HG03342 (cell line): ENCODE measurements at regions not wholly inside any gene's neighbourhood (a gene's known extent, or its start where the extent isn't known, plus 50 kb on each side); places are given as distances from the start of the nearest gene placed in this dataset.
"Not testable (repeated sequence)": the region's sequence is repeated elsewhere in the genome, so short reads cannot be mapped to it uniquely, and the experiment has no call there.

Source experiments
- ATAC-seq: cut with Tn5 transposase; IDR thresholded peaks from one replicate; pipeline ENCODE4 v1.9.1; 2021; ENCODE audit warnings: mild to moderate bottlenecking, moderate library complexity; ENCODE audit not compliant: unreplicated experiment

DNA sequence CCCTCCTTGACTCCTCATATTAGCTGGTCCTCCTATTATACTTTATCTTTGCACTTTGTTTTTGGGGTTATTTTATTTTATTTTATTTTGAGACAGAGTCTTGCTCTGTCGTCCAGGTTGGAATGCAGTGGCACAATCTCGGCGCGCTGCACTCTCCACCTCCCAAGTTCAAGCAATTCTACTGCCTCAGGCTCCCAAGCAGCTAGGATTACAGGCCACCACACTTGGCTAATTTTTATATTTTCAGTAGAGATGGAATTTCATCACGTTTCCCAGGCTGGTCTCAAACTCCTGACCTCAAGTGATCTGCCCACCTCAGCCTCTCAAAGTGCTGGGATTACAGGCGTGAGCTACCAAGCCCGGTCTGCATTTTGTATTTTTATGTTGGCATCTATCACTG, 126.7 kb downstream of the FOXB1 start:
- no peak for ATAC-seq

DNA sequence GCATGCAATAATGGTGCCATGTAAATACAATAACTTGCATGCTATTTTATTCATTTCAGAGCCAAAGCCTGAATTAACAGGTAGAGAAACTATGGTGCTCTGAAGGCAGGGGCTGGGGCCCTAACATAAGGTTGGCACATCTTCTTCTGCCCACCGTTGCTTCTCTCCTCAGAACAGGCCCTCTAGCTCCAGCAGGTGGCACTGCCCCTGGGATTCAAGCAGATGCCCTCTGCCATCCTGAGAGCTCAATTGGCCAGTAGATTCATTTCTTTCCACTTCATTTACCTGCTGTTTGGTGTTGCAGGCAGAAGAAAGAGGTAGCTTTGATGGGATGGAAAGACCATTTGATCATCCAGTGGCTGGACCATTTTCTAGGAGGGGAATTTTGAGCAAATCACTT, 130.5 kb downstream of the FOXB1 start:
- ATAC-seq, result no peak

DNA sequence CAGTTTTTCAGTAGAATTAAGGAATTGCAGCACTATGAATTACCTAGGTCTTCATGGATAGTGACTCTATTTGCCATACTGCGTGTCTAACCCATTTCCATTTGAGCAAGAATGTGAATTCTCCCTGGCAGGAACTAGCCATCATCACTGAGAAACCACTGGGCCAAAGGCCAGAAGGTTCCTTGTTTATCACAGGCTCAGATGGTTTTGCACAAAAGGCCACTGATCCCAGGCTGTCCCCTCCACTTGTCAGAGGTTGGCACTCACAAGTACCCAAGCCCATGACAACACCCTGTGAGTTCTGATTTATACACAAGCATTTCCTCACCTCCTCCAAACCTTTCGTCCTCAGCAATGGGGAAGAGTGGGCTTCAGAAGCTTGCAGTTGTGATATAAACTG, 131.8 kb downstream of the FOXB1 start:
- no peak for ATAC-seq

DNA sequence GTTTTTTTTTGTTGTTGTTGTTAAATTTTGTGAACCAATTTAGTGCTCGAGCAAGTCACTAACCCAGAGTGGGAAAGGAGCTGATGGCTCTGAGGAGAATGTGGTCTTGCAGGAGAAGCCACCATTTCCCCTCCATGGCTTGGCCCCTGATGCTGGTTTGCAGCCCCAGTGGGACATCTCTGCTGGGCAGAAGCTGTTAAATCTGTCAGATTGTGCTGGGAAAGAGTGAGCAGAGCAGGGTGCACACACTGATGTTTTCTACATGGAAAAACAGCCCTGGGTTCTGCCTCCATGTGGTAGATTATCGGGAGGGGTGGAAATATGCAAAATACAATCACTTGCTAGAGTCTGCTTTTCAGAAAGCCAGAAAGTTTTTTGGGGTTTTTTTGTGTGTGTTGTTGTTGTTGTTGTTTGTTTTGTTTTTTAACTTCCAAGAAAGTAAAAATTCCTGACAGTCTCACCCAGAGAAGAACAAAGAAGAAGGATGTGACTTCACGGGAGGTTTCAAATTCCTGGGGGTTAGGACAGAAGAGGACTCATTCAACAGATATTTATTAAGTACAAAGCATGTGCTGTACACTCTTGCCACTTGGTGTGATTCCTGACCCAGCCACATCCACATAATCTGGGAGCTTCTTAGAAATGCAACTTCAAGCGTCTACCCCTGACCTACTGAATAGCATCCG, 133.7 kb downstream of the FOXB1 start:
- ATAC-seq, result no peak

DNA sequence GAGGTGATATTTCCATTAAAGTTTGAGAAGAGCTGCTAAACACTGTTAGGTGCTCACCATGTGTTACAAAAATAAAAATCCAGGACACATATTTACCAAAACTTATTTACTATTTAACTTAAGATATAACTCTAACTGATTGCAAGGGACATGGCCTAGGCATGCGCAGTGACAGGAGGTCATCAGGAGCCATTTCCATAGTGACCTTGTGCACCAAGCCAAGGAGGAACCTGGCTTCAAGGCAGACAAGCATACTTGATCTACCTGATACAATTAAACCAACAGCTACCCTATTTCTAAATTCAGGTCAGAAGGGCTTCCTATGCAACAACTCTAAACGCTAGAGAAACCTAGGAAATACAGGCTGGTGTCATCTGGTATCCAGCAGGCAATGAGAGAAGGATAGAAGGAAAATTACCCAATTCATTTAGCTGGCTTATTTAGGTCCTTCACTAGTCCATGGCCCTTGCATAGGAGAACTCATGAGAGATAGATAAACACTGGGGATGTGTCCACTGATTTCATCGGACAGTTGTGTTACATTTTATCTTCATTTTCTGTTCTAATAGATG, 134.4 kb downstream of the FOXB1 start:
- no peak for ATAC-seq

DNA sequence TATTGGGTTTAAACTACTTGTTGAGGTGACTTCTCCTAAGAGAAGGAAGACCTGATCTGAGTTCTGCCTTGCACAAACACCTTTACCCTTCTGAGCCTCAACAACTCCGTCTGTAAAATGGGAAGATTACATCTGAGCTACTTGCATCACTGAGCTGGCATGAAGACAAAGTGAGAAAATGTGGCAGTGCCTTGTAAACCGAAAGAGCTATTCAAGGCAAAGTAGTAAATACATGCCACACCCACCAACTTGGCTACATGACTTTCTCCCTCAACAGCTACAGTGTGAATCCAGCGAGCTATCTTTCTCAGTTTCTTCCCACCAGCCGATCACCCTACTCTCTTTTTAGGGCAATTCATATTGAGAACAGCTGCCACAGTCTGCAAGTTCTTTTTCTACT, 148.3 kb downstream of the FOXB1 start:
- no peak for ATAC-seq

DNA sequence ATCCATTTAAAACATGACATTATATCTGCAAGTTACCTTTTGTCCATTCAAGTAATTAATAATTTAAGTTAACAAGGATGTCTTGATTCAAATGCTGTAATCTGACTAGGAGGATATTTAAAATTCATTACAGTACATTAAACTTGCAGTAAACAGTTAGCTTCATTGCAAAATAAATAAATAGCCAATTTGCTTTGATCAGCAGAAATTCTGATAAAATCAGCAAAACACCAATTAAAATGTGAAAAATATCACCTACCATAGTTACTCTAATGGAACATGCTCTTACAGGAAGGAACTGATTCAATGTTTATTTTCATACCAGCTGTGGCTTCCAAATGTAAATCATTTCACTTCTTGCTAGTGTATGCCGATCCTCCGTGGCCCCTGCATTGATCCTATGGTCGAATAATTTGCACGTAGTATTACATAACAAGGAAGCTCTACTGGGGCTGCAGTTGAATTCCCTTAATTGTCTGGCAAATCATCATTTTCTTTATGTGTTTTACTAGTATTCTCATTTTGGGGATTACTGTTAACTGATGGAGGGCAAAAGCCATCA, 150.7 kb downstream of the FOXB1 start:
- no peak for ATAC-seq

DNA sequence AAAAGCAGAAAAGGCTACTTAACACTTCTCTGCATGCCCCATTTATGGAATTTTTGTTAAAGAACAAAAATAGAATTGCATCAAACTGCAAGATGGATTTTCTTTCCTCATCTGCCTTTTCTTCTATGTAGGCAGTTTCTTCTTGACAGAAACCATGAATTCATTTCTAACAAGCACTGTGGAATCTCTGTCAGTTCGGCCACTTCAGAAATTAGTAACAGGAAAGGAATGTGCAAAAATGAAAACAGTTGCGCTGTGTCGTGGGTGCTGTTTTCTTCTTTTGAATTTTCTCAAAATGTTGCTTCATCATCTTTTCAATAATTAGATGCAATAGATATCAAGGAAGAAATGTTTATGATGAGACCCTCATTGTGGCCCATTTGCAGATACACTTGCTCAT, 151.6 kb downstream of the FOXB1 start:
- ATAC-seq, result no peak

DNA sequence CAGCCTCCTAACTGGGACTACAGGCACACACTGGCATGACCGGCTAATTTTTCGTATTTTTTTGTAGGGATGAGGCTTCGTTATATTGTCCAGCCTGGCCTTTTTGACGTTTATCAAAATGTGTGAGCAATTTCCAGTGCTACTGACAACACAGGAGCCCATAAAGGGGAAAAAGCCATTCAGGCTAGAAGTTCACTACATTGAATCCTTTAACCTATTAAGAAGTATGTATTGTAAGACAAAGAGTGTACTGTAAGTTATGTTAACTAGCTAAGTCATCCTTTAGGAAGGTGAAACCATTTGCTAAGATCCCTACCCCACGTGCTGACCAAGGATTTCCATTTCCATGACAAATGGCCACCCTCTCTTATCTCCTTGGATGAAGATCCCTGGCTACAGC, 156.8 kb downstream of the FOXB1 start:
- no peak for ATAC-seq

DNA sequence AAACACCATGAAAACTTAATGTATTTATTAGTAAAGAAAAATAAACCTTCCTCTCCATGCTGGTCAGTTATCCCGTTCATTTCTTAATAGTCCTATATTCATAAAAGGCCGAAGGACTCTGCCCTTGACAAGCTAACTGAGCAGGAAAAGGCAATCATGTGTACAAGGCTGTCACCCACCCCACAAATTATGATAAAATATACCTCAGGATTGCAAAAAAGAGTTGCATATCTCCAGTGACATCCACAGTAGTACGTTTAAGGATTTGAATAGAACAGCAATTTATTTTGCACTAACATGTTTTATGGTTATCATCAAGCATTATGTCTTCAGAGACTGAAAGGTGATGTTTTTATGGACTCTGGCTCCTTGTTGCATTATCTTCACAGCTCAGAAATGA, 157.6 kb downstream of the FOXB1 start:
- no peak for ATAC-seq

DNA sequence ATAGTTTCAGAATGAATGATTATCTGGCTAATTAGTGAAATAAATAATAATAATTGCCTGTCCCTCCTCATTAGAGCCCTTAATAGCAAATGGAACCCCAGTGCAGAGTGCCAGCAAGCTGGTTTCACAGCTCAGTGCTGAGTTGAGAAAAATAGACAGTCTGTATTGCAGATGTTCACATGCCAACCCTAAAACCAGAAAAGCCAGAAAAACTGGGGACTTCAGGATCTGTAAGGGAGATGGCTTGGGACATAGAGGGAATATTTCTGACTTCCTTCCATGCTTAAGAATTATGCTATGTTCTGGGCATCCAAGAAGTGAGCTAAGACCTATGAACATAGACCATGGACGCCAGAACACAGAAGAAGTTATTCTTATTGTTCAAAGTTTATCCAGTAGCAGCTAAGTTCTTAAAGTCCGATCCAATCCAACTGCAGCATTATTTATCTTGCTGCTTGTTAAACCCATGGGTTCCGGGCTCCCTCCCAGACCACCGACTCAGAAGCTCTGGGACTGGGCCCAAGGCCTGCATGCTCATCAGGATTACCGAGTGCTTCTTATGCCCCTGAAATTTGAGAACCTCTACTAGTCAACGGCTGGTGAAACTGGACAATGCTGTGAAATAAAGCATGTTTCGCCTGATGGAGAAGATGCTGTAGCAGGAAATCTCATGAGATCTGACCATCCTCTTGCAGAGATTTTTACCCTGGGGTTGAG, 158.3 kb downstream of the FOXB1 start:
- no peak for ATAC-seq

DNA sequence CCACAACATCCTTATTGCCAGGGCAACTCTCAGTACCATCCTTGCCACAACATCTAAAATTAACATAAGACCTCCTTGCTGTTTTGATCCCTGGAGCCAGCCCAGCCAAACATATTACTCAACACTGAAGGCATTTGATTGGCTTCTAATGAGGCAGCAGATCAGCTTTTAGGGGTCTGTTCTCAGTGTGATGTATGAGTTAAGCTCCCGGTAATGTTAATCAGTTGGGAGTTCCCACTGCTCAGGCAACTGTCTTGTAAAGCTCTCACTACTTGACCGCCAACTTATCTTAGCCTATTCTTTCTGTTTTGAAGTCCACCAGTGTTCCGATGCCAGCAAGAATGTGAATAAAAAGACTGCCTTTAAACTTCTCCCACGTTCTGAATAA, 158.9 kb downstream of the FOXB1 start:
- ATAC-seq, result no peak

DNA sequence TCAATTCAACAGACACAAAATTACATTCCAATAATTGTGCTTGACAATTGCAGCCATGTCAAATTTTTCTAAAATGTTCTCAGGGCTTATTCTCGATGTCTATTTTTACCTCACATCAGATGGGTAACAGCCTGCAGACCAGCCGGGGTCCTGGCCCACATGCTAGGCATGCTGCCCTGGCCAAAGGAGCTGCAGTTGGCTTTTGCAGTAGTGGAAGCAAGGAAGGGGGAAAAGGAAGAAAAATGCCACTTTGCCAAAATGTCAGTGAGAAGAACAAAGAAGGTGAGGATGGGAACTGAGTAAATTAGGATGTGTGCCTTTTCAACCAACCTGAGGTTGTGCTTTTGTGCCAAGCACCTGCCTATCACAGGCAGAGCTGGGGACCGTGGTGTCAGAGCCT, 161.0 kb downstream of the FOXB1 start:
- no peak for ATAC-seq

DNA sequence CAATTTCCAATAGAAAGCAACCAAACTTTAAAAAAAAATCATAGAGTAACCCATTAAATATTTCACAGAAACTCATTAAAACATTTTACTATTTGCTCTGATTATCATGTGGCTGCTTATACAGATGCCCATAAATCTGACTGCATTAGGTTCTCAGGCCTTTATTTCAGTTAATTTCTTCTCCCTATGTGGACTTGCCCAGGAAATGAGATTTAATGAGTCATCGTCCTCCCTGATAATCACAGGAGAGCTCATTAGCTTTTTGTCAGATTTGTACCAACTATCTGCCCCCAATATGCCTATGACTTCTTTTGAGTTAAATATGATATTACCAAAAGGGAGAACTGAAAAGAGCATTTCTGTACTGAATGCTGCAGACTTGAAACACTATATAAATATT, 168.0 kb downstream of the FOXB1 start:
- no peak for ATAC-seq

DNA sequence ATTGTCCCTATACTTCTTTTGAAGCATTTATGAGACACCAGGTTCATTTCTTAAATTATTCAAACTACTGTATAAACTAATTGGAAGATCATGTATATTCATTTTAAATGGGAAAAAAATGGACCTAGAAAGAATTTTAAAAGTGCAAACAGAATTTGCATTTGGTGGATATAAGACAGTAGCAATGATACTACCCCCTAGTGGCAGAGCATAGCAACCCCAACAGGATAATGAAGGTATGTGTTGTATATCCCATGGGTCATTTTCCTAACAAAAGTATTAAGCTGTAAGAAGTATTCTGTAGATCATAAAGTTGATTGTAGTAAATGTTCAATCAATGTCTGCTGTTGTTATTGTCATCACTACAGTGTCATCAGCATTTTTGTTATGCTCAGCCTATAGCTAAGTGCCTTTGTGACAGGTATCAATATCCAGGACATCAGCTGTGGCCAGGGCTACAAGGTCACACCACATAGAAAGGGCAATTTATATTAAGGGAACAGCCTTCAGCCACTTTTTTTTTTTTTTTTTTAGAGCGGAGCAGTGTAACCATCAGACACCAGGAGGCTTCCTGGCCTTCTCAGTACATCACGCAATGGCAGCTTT, 175.8 kb downstream of the FOXB1 start:
- no peak for ATAC-seq

DNA sequence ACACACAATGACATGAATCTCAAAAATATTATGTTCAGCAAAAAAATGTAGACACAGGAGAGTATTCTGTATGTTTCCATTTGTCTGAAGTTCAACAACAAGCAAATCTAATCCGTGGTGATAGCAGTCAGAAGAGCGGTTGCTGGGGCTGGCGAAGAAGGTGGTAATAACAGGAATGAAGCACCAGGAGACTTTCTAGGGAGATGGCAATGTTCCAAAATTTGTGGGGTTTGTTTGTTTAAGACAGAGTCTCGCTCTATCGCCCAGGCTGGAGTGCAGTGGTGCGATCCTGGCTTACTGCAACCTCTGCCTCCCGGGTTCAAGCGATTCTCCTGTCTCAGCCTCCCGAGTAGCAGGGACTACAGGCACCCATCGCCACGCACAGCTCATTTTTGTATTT, 177.8 kb downstream of the FOXB1 start:
- ATAC-seq, result not testable (repeated sequence)

DNA sequence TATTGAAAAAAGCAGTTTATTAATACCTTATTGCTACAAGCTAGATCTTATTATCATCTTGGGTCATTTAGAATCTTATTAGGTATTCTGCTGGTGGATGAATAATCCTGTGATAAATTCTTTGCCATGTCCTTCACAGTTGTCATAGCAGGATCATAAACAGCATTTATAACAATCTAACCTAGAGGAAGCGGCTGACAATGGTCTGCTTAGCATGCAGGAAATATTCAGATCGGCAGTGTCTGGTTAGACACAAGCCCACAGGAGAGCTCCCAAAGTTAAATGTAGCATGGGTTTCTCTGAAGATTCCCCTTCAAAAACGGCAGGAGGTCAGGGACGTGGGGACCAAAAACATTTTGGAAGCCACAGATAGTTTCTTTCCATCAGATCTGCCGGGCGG, 179.3 kb downstream of the FOXB1 start:
- no peak for ATAC-seq

DNA sequence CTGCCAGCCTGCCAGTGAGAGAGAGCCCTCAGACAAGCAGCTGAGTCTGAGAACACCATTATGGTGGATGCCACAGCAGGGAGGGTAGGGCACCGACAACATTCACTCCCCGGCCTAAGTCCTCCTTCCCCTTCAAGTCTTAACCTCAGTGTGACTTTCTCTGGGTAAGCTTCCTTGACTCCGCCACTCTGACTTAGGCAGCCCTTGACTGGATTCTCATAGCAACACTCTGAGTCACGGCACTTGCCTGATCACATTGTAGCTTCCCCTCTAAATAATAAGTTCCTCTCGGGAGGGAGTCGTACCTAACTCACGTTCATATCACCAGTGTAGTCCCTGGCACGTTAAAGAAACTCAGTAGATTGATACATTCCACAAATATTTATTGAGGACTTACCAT, 180.5 kb downstream of the FOXB1 start:
- ATAC-seq, result no peak

DNA sequence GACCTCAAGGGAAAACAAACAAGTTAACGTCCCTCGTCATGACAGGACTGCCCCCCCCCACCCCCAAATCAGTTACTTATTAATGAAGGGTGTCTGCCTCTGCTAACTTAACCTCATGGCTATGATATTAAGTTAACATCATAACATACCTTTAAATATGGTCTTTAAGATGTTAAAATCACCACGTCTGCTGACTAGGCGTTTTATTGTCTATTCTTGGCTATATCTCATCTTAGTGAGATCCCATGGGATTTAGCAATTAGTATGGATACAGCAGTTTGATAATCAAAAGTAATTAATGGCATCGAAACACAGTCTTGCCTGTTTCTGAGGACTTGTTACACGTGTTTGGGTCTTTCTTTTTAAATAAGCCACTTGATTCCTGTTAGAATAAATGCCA, 186.9 kb downstream of the FOXB1 start:
- no peak for ATAC-seq

DNA sequence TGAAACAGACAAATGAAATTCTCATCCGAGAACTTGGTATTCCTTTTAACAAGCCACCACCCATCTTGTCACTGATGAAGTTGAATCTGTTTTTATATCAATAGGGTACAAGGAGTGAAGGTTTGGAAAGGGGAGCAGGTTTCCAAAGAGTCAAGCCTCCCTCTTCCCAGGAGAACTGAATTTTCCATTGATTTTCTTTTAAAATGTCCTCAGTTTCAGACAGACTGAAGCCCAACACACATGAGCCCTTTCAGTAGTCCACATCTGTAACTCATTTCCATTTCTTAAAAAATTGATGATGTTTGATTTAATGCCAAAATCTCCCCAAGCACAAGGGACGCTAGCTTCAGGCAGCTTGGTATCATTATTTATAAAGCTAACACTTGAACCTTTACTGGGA, 187.7 kb downstream of the FOXB1 start:
- ATAC-seq, result no peak

DNA sequence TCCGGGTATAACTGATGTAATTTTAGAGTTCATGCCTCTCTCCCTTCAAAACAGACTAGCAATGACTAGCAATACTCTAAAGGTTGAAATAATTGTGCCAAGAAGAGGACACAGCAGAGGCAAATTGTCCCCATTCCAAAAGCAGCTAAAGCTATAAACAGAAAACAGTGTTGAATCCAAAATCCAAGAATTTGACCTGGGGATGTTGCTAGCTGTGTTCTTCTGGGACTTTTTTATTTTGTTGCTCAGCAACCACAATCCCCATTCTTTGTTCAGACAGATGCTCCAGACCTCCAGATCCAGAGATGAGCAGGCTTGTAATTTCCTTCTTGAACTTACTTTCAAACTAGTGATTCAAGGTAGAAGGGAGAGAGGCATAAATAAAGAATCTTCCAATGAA, 191.5 kb downstream of the FOXB1 start:
- ATAC-seq, result no peak
